IMR-90 (cell line): ENCODE measurements at regions not wholly inside any gene's neighbourhood (a gene's known extent, or its start where the extent isn't known, plus 50 kb on each side); places are given as distances from the start of the nearest gene placed in this dataset.

Source experiments
- ATAC-seq: fragments of 200-7000 bp; cut with Tn5 transposase; 2 replicates; pipeline ENCODE4 v1.9.1; 2020; ENCODE audit warnings: low read depth, mild to moderate bottlenecking, moderate library complexity
- BruUV-seq: library from RNA; stranded (reverse); fragments of 400-500 nt; replicated peaks from 2 replicates; lab custom pipeline; 2021; lab: Mats Ljungman, UMichigan
- CTCF ChIA-PET: fragments of 300-600 bp; formaldehyde crosslinking; extraction: SDS; loops from one replicate; lab custom pipeline; 2021; ENCODE audit warnings: antibody characterized with exemption; lab: Yijun Ruan, JAX
- POLR2A ChIA-PET: fragments of 300-600 bp; sonication (Branson Sonifier 250); formaldehyde crosslinking; loops from one replicate; lab custom pipeline; 2022; ENCODE audit warnings: antibody characterized with exemption; ENCODE audit not compliant: unreplicated experiment; lab: Charles Lee
- DNase-seq: peaks from one replicate; pipeline ENCODE4 v3.0.0; 2013
- H2AFZ ChIP-seq: replicated peaks from 2 replicates; pipeline ENCODE3; 2013; ENCODE audit warnings: low read length, mild to moderate bottlenecking; ENCODE audit not compliant: poor library complexity
- H2AK5ac ChIP-seq: 2 replicates; pipeline ENCODE4 v1.6.1; 2013; ENCODE audit warnings: low read depth, low read length, inconsistent platforms
- H2AK9ac ChIP-seq: replicated peaks from 2 replicates; pipeline ENCODE3; 2013; ENCODE audit warnings: mild to moderate bottlenecking, low read depth, low read length, moderate library complexity; ENCODE audit not compliant: poor library complexity
- H2BK120ac ChIP-seq: 2 replicates; pipeline ENCODE4 v1.6.1; 2013; ENCODE audit warnings: low read depth, low read length, inconsistent platforms
- H2BK15ac ChIP-seq: 3 replicates; pipeline ENCODE4 v1.6.1; 2013; ENCODE audit warnings: low read depth, low read length, inconsistent platforms
- H2BK20ac ChIP-seq: 2 replicates; pipeline ENCODE4 v1.6.1; 2013; ENCODE audit warnings: low read depth, mild to moderate bottlenecking, inconsistent platforms, low read length, moderate library complexity
- H2BK5ac ChIP-seq: 2 replicates; pipeline ENCODE4 v1.6.1; 2013; ENCODE audit warnings: mild to moderate bottlenecking, low read depth, low read length, inconsistent platforms; ENCODE audit not compliant: poor library complexity, severe bottlenecking
- H3K14ac ChIP-seq: replicated peaks from 2 replicates; pipeline ENCODE4 v1.6.1; 2013; ENCODE audit warnings: low read depth, low read length, inconsistent platforms
- H3K18ac ChIP-seq: 2 replicates; pipeline ENCODE4 v1.6.1; 2013; ENCODE audit warnings: low read depth, low read length, control low read depth
- H3K23ac ChIP-seq: 2 replicates; pipeline ENCODE4 v1.6.1; 2013; ENCODE audit warnings: low read depth, low read length, inconsistent platforms
- H3K27ac ChIP-seq: 2 replicates; pipeline ENCODE4 v1.5.1; 2013; ENCODE audit warnings: mild to moderate bottlenecking, control low read depth, low read length; ENCODE audit not compliant: insufficient read depth
- H3K27me3 ChIP-seq: 2 replicates; pipeline ENCODE4 v1.6.1; 2013; ENCODE audit warnings: low read length; ENCODE audit not compliant: control insufficient read depth, insufficient read depth
- H3K36me3 ChIP-seq: 2 replicates; pipeline ENCODE4 v1.6.1; 2013; ENCODE audit warnings: low read length, mixed read lengths; ENCODE audit not compliant: control insufficient read depth, insufficient read depth
- H3K4ac ChIP-seq: 2 replicates; pipeline ENCODE4 v1.6.1; 2013; ENCODE audit warnings: low read depth, low read length, inconsistent platforms
- H3K4me1 ChIP-seq: 2 replicates; pipeline ENCODE4 v1.6.1; 2013; ENCODE audit warnings: low read length, mixed read lengths; ENCODE audit not compliant: control insufficient read depth, insufficient read depth
- H3K4me2 ChIP-seq: 2 replicates; pipeline ENCODE4 v1.6.1; 2013; ENCODE audit warnings: low read depth, mild to moderate bottlenecking, control low read depth, low read length, moderate library complexity
- H3K4me3 ChIP-seq: 2 replicates; pipeline ENCODE4 v1.5.1; 2013; ENCODE audit warnings: low read depth, mild to moderate bottlenecking, control low read depth, low read length, moderate library complexity; ENCODE audit not compliant: insufficient read depth
- H3K56ac ChIP-seq: 2 replicates; pipeline ENCODE4 v1.6.1; 2013; ENCODE audit warnings: low read length, inconsistent platforms; ENCODE audit not compliant: insufficient read depth; ENCODE audit errors: extremely low read depth
- H3K79me1 ChIP-seq, 2 experiments: 2 replicates each; pipeline ENCODE4 v1.6.1; 2013; ENCODE audit warnings: low read length in 2 of 2, inconsistent platforms in 1 of 2, low read depth in 1 of 2
- H3K9ac ChIP-seq: 2 replicates; pipeline ENCODE4 v1.6.1; 2013; ENCODE audit warnings: low read depth, low read length, control low read depth
- H3K9me1 ChIP-seq: 2 replicates; pipeline ENCODE4 v1.6.1; 2013; ENCODE audit warnings: low read length, inconsistent platforms; ENCODE audit not compliant: insufficient read depth
- H3K9me3 ChIP-seq: 2 replicates; pipeline ENCODE4 v1.6.1; 2013; ENCODE audit warnings: low read length; ENCODE audit not compliant: control insufficient read depth, insufficient read depth
- H4K20me1 ChIP-seq: 2 replicates; pipeline ENCODE4 v1.6.1; 2013; ENCODE audit warnings: low read length, inconsistent platforms; ENCODE audit not compliant: insufficient read depth
- H4K5ac ChIP-seq: 2 replicates; pipeline ENCODE4 v1.6.1; 2013; ENCODE audit warnings: mild to moderate bottlenecking, low read depth, low read length, control low read depth
- H4K8ac ChIP-seq, 2 experiments: 2 replicates each; pipeline ENCODE4 v1.6.1; 2013; ENCODE audit warnings: low read depth in 2 of 2, low read length in 2 of 2, control low read depth in 1 of 2, inconsistent platforms in 1 of 2
- H4K91ac ChIP-seq: 2 replicates; pipeline ENCODE4 v1.6.1; 2013; ENCODE audit warnings: low read depth, low read length, inconsistent platforms; ENCODE audit not compliant: insufficient read depth
- BHLHE40 ChIP-seq: fragments of 150-350 bp; IDR thresholded peaks from 2 replicates; pipeline ENCODE4 v1.6.1; 2016; ENCODE audit warnings: mild to moderate bottlenecking, low read depth, low read length
- CEBPB ChIP-seq: IDR thresholded peaks from 2 replicates; pipeline ENCODE4 v1.6.1; 2012; ENCODE audit warnings: low read depth, low read length, improper control_type of control experiment
- CHD1 ChIP-seq: IDR thresholded peaks from 2 replicates; pipeline ENCODE4 v1.6.1; 2012; ENCODE audit warnings: low read depth, low read length, improper control_type of control experiment
- CTCF ChIP-seq: conservative IDR thresholded peaks from 2 replicates; pipeline ENCODE4 v1.5.1; 2012; ENCODE audit warnings: mild to moderate bottlenecking, low read depth, low read length, improper control_type of control experiment
- ELK1 ChIP-seq: fragments of 150-350 bp; IDR thresholded peaks from 2 replicates; pipeline ENCODE4 v1.6.1; 2016; ENCODE audit warnings: low read depth, mild to moderate bottlenecking, low read length, moderate library complexity, borderline replicate concordance
- FOS ChIP-seq: fragments of 150-350 bp; IDR thresholded peaks from 2 replicates; pipeline ENCODE4 v1.6.1; 2016; ENCODE audit warnings: low read depth, low read length
- MAFK ChIP-seq: IDR thresholded peaks from 2 replicates; pipeline ENCODE4 v1.6.1; 2012; ENCODE audit warnings: low read depth, low read length, improper control_type of control experiment
- MAZ ChIP-seq: IDR thresholded peaks from 2 replicates; pipeline ENCODE4 v1.6.1; 2012; ENCODE audit warnings: low read depth, mild to moderate bottlenecking, low read length, improper control_type of control experiment, moderate library complexity, borderline replicate concordance
- MXI1 ChIP-seq: IDR thresholded peaks from 2 replicates; pipeline ENCODE4 v1.6.1; 2012; ENCODE audit warnings: low read depth, mild to moderate bottlenecking, low read length, moderate library complexity, borderline replicate concordance
- NFE2L2 ChIP-seq: fragments of 150-350 bp; IDR thresholded peaks from 2 replicates; pipeline ENCODE4 v1.6.1; 2016; ENCODE audit warnings: low read depth, mild to moderate bottlenecking, low read length
- RAD21 ChIP-seq: IDR thresholded peaks from 2 replicates; pipeline ENCODE4 v1.6.1; 2012; ENCODE audit warnings: low read length, improper control_type of control experiment
- RCOR1 ChIP-seq: IDR thresholded peaks from 2 replicates; pipeline ENCODE4 v1.6.1; 2012; ENCODE audit warnings: mild to moderate bottlenecking, low read length, improper control_type of control experiment; ENCODE audit not compliant: insufficient replicate concordance
- RFX5 ChIP-seq: IDR thresholded peaks from 2 replicates; pipeline ENCODE4 v1.8.0; 2012; ENCODE audit warnings: low read depth, mild to moderate bottlenecking, low read length, moderate library complexity
- USF2 ChIP-seq: fragments of 150-350 bp; IDR thresholded peaks from 2 replicates; pipeline ENCODE4 v1.6.1; 2017; ENCODE audit warnings: mild to moderate bottlenecking, antibody characterized with exemption, low read length, low read depth
- WGBS, 2 experiments: methylation state at CpG; one replicate each; pipeline versions ENCODE4 v1.1.5 to v1.1.7; 2013; ENCODE audit warnings: missing lambda C conversion rate in 2 of 2; ENCODE audit not compliant: insufficient read length in 1 of 2; ENCODE audit errors: extremely low coverage in 2 of 2; 5-methylcytosine and 5-hydroxymethylcytosine counted together
- dilution Hi-C: fragments of 300-500 bp; cut with HindIII; formaldehyde crosslinking; loops from one replicate; pipeline ENCODE4 v1.14.3; 2018; ENCODE audit warnings: low sequenced_read_pairs; ENCODE audit not compliant: unreplicated experiment
- in situ Hi-C: fragments of 300-500 bp; cut with MboI; formaldehyde crosslinking; loops from 3 replicates; pipeline ENCODE4 v1.14.3; 2019; ENCODE audit warnings: low sequenced_read_pairs, inconsistent platforms, mixed read lengths
- intact Hi-C: fragments of 100-400 bp; cut with micrococcal nuclease; formaldehyde crosslinking; loops from 2 replicates; pipeline ENCODE4 v1.10.0; 2022

GRCh38 chr10:33975481-33975880 is 641.0 kb upstream of the NRP1 start:
- dilution Hi-C loops, result no loop called here
- no peak overlapping the region for H3K56ac ChIP-seq
- H3K18ac ChIP-seq, result no peak overlapping the region
- no peaks in the 10 kb centered on the region for H3K4me1 ChIP-seq
- no peak overlapping the region for H2AK9ac ChIP-seq
- ATAC-seq (no peak), DNase-seq (no peak)
- no peak overlapping the region for H2BK5ac ChIP-seq
- H3K79me1 ChIP-seq, result no peaks in the 10 kb centered on the region
- no peak overlapping the region for H2AFZ ChIP-seq
- H4K20me1 ChIP-seq, result no peaks in the 10 kb centered on the region
- H2BK20ac ChIP-seq, result no peak overlapping the region
- H3K4me2 ChIP-seq, result no peak overlapping the region
- no peak overlapping the region for H4K91ac ChIP-seq
- no peak overlapping the region for H3K14ac ChIP-seq
- 0 out of 2 replicates have a peak, but pooled peaks cover 1% of the 10 kb centered on the region for H3K9me3 ChIP-seq
- no peak overlapping the region for H2BK15ac ChIP-seq
- H3K4ac ChIP-seq, result no peak overlapping the region
- no peak for TF ChIP-seq USF2
- no peak for TF ChIP-seq RAD21
- TF ChIP-seq RFX5, result no peak
- no peak for TF ChIP-seq MXI1
- no peak for TF ChIP-seq MAFK
- no peak for TF ChIP-seq ELK1
- TF ChIP-seq CTCF, result no peak
- no peak for TF ChIP-seq RCOR1
- no peak for TF ChIP-seq CHD1
- no peak for TF ChIP-seq MAZ
- no peak for TF ChIP-seq BHLHE40
- no peak for TF ChIP-seq NFE2L2
- no peak for TF ChIP-seq FOS
- no peak for TF ChIP-seq CEBPB
- no peak overlapping the region for H4K5ac ChIP-seq
- BruUV-seq, result no TSS peak
- CTCF ChIA-PET, result no interaction called here
- no peaks in the 10 kb centered on the region for H3K36me3 ChIP-seq
- no peak overlapping the region for H4K8ac ChIP-seq
- no peak overlapping the region for H3K4me3 ChIP-seq
- H3K27me3 ChIP-seq, result peaks cover 21% of the 10 kb centered on the region
- no peak overlapping the region for H3K9ac ChIP-seq
- in situ Hi-C loops, result no loop called here
- H2BK120ac ChIP-seq, result no peak overlapping the region
- no peak overlapping the region for H2AK5ac ChIP-seq
- no peak overlapping the region for H3K23ac ChIP-seq
- no peaks in the 10 kb centered on the region for H3K9me1 ChIP-seq
- H3K27ac ChIP-seq, result no peak overlapping the region
- POLR2A ChIA-PET, result no interaction called here
- intact Hi-C loops, result no loop called here
- WGBS, 2 experiments, result 20% methylated on average over 1 of the region's 3 CpGs; no CpG with 5 or more reads in 1 of the 2 experiments
